Caco-2 (cell line): ENCODE measurements at regions not wholly inside any gene's neighbourhood (a gene's known extent, or its start where the extent isn't known, plus 50 kb on each side); places are given as distances from the start of the nearest gene placed in this dataset.

Experiments used
- BruUV-seq: library from RNA; stranded (reverse); fragments of 400-500 nt; replicated peaks from 2 replicates; lab custom pipeline; 2021; lab: Mats Ljungman, UMichigan
- CTCF ChIA-PET: fragments of 300-600 bp; sonication (Branson Sonifier 250); formaldehyde crosslinking; loops from one replicate; lab custom pipeline; 2022; ENCODE audit warnings: antibody characterized with exemption; lab: Charles Lee
- POLR2A ChIA-PET: fragments of 300-600 bp; sonication (Branson Sonifier 250); formaldehyde crosslinking; loops from one replicate; lab custom pipeline; 2022; ENCODE audit warnings: antibody characterized with exemption; lab: Charles Lee
- DNase-seq, 2 experiments: peaks; one replicate each; pipeline versions ENCODE4 v3.0.0 to v3.0.0-alpha.2; 2020 to 2022
- H3K27me3 ChIP-seq: replicated peaks from 2 replicates; pipeline ENCODE4 v1.6.0; 2011; ENCODE audit warnings: low read length; ENCODE audit not compliant: control insufficient read depth, insufficient read depth
- H3K36me3 ChIP-seq: 2 replicates; pipeline ENCODE4 v1.5.1; 2011; ENCODE audit warnings: low read length; ENCODE audit not compliant: control insufficient read depth, insufficient read depth
- H3K4me1 ChIP-seq: fragments of 250-450 bp; sonication (Bioruptor Pico); 2 replicates; pipeline ENCODE4 v1.5.1; 2020; ENCODE audit warnings: mild to moderate bottlenecking
- H3K4me3 ChIP-seq: 2 replicates; pipeline ENCODE4 v1.5.1; 2011; ENCODE audit warnings: low read depth, mild to moderate bottlenecking, control low read depth, low read length
- H3K9me3 ChIP-seq: fragments of 250-450 bp; sonication (Bioruptor Pico); 2 replicates; pipeline ENCODE4 v1.5.1; 2020; ENCODE audit warnings: mild to moderate bottlenecking, moderate library complexity
- H3K27ac Mint-ChIP-seq: one replicate; pipeline ENCODE4 v1.8.0; 2022; ENCODE audit warnings: mixed read lengths; ENCODE audit not compliant: unreplicated experiment
- H3K27me3 Mint-ChIP-seq: one replicate; pipeline ENCODE4 v1.8.0; 2022; ENCODE audit warnings: mixed read lengths; ENCODE audit not compliant: insufficient read depth, unreplicated experiment
- H3K36me3 Mint-ChIP-seq: one replicate; pipeline ENCODE4 v1.8.0; 2022; ENCODE audit warnings: mild to moderate bottlenecking, mixed read lengths; ENCODE audit not compliant: insufficient read depth, unreplicated experiment
- H3K4me1 Mint-ChIP-seq: one replicate; pipeline ENCODE4 v1.8.0; 2022; ENCODE audit warnings: low read depth, mixed read lengths; ENCODE audit not compliant: unreplicated experiment
- H3K4me3 Mint-ChIP-seq: one replicate; pipeline ENCODE4 v1.8.0; 2022; ENCODE audit warnings: mild to moderate bottlenecking, moderate library complexity, mixed read lengths; ENCODE audit not compliant: unreplicated experiment
- H3K9me3 Mint-ChIP-seq: one replicate; pipeline ENCODE4 v1.8.0; 2022; ENCODE audit warnings: mixed read lengths; ENCODE audit not compliant: unreplicated experiment
- intact Hi-C: fragments of 100-400 bp; cut with micrococcal nuclease; formaldehyde crosslinking; loops from one replicate; pipeline ENCODE4 v1.10.0; 2022; ENCODE audit not compliant: unreplicated experiment
- TF ChIP-seq, protein P1 (sequence below), 2 experiments: fragments of 200-600 bp in 1 of 2; IDR thresholded peaks; 1 replicate in 1 of 2; 2 replicates in 1 of 2; pipeline versions ENCODE4 v1.5.1 to v1.8.0; 2011 to 2022; ENCODE audit warnings: antibody characterized with exemption in 1 of 2, control low read depth in 1 of 2, inconsistent platforms in 1 of 2, low read depth in 1 of 2, low read length in 1 of 2, mild to moderate bottlenecking in 1 of 2, moderate library complexity in 1 of 2; ENCODE audit not compliant: insufficient read depth in 1 of 2, severe bottlenecking in 1 of 2, unreplicated experiment in 1 of 2

DNA sequence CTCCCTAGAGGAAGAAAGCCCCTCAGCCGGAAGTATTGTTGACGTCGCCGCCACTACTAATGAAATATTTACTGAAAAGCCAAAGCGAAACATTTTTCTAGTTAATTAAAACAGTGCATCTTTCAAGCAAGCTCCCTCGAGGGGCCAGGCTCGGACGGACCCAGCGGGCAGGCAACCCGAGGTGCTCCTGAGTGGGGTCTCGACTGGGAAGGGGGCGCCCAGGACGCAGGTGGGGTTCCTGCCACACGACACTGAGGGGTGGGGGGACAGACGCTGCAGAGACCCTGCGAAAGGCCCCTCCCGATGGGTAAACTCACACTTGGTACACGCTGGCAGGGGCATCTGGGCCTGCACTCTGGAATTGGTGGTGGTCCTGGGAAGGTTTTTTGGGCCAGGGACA is 72.4 kb upstream of the ADGRA1 start:
- H3K4me3 ChIP-seq, result no peak overlapping the region
- POLR2A ChIA-PET, result no interaction called here
- H3K36me3 Mint-ChIP-seq, result no peaks in the 10 kb centered on the region
- no peaks in the 10 kb centered on the region for H3K36me3 ChIP-seq
- no TSS peak for BruUV-seq
- H3K4me1 ChIP-seq, result peaks cover 13% of the 10 kb centered on the region; the same call in 1 of the 2 replicates
- intact Hi-C loops, result no loop called here
- H3K4me3 Mint-ChIP-seq, result no peak overlapping the region
- DNase-seq, result no peak
- H3K9me3 Mint-ChIP-seq, result no peaks in the 10 kb centered on the region
- no peak overlapping the region for H3K27ac Mint-ChIP-seq
- H3K27me3 Mint-ChIP-seq, result no peaks in the 10 kb centered on the region
- 0 out of 2 replicates have a peak, but pooled peaks cover 2% of the 10 kb centered on the region for H3K9me3 ChIP-seq
- H3K4me1 Mint-ChIP-seq, result peaks cover 7% of the 10 kb centered on the region
- H3K27me3 ChIP-seq, result no peaks in the 10 kb centered on the region
- CTCF ChIA-PET, result no interaction called here
- TF ChIP-seq, protein P1, sequence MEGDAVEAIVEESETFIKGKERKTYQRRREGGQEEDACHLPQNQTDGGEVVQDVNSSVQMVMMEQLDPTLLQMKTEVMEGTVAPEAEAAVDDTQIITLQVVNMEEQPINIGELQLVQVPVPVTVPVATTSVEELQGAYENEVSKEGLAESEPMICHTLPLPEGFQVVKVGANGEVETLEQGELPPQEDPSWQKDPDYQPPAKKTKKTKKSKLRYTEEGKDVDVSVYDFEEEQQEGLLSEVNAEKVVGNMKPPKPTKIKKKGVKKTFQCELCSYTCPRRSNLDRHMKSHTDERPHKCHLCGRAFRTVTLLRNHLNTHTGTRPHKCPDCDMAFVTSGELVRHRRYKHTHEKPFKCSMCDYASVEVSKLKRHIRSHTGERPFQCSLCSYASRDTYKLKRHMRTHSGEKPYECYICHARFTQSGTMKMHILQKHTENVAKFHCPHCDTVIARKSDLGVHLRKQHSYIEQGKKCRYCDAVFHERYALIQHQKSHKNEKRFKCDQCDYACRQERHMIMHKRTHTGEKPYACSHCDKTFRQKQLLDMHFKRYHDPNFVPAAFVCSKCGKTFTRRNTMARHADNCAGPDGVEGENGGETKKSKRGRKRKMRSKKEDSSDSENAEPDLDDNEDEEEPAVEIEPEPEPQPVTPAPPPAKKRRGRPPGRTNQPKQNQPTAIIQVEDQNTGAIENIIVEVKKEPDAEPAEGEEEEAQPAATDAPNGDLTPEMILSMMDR (IDR thresholded peaks at IDR 0.05; ENCODE audit: insufficient read depth in 1 of 2, low read depth in 1 of 2, low read length in 1 of 2, severe bottlenecking in 1 of 2, unreplicated experiment in 1 of 2), result no peak

DNA sequence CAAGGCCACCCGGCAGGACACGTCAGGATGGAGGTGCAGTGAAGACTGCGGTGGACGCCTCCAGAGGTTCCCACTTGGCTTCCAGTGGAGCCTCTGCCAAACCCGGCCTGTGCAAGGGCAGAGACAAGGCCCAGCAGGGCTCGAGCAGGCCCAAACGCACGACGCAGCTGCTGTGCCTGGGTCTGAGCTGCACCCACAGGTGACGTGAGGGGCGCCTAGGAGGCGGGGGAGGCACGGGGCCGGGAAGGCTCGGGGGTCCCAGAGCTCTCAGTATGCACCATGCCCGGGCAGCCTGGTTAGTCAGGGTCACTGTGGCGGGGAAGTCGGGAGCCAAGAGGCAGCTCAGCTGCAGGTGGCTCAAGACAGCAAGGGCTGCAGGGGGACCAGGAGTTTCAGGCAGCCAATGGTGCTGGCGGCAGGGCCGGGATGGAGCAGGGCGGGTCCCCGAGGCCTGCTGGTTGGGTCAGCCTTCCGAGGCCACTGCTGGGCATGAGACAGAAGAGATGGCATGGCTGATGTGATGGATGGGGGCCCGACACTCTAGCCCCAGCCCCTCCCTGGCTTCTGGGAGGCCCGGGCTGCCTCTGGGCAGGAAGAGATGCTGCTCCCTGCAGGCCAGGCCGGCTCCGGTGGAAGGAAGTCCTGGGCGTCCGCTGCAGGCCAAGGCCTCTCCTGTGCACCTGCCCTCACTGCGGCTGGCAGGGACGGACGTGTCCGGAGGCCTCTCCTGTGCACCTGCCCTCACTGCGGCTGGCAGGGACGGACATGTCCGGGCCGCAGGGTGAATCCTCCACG is 72.2 kb upstream of the CFAP46 start:
- TF ChIP-seq, protein P1 (IDR thresholded peaks at IDR 0.05; ENCODE audit: insufficient read depth in 1 of 2, low read depth in 1 of 2, low read length in 1 of 2, severe bottlenecking in 1 of 2, unreplicated experiment in 1 of 2), result no peak
- no peak for DNase-seq
- H3K9me3 Mint-ChIP-seq, result no peaks in the 10 kb centered on the region
- no peaks in the 10 kb centered on the region for H3K36me3 Mint-ChIP-seq
- intact Hi-C loops, result no loop called here
- ChIA-PET CTCF (no interaction called here), POLR2A (no interaction called here)
- Histone ChIP-seq H3K4me3 (no peak overlapping the region), H3K36me3 (no peaks in the 10 kb centered on the region), H3K4me1 (peaks cover 17% of the 10 kb centered on the region), H3K9me3 (0 out of 2 replicates have a peak, but pooled peaks cover 2% of the 10 kb centered on the region), H3K27me3 (no peaks in the 10 kb centered on the region)
- no TSS peak for BruUV-seq
- H3K27ac Mint-ChIP-seq, result no peak overlapping the region
- no peaks in the 10 kb centered on the region for H3K27me3 Mint-ChIP-seq
- peaks cover 7% of the 10 kb centered on the region for H3K4me1 Mint-ChIP-seq
- no peak overlapping the region for H3K4me3 Mint-ChIP-seq

DNA sequence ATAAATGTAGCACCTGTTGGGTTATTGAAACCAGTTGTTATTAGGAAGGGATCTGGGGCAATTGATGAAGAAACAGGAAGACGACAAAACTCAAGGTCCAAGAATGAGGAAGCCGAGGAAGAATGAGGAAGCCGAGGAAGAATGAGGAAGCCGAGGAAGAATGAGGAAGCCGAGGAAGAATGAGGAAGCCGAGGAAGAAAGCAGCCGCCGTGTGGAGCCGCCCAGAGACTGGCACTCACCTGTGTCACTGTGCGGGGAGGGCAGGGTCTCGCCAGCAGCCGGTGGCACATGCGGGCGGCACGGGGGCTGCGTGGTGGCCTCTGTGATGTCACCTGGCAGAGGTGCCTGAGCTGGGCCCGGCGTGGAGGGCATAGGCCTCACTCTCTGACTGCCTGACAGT is 71.1 kb upstream of the CFAP46 start:
- no peaks in the 10 kb centered on the region for H3K36me3 Mint-ChIP-seq
- DNase-seq, result no peak
- H3K36me3 ChIP-seq, result no peaks in the 10 kb centered on the region
- ChIA-PET CTCF (interaction anchor here (0.6 kb wide), 1 partner anchor 13 kb away, joined by 3 read pairs; no protein-coding TSS in a partner anchor), POLR2A (no interaction called here)
- H3K9me3 ChIP-seq, result 0 out of 2 replicates have a peak, but pooled peaks cover 2% of the 10 kb centered on the region
- H3K4me3 Mint-ChIP-seq, result no peak overlapping the region
- no peaks in the 10 kb centered on the region for H3K27me3 Mint-ChIP-seq
- H3K4me1 ChIP-seq, result peaks cover 28% of the 10 kb centered on the region
- TF ChIP-seq, protein P1 (IDR thresholded peaks at IDR 0.05; ENCODE audit: insufficient read depth in 1 of 2, low read depth in 1 of 2, low read length in 1 of 2, severe bottlenecking in 1 of 2, unreplicated experiment in 1 of 2), result no peak
- no peaks in the 10 kb centered on the region for H3K9me3 Mint-ChIP-seq
- H3K4me1 Mint-ChIP-seq, result peaks cover 7% of the 10 kb centered on the region
- no peak overlapping the region for H3K4me3 ChIP-seq
- H3K27me3 ChIP-seq, result no peaks in the 10 kb centered on the region
- no peak overlapping the region for H3K27ac Mint-ChIP-seq
- no TSS peak for BruUV-seq
- intact Hi-C loops, result no loop called here
